GM19468 (cell line): ENCODE measurements at regions not wholly inside any gene's neighbourhood (a gene's known extent, or its start where the extent isn't known, plus 50 kb on each side); places are given as distances from the start of the nearest gene placed in this dataset.

ENCODE experiments used
- ATAC-seq: cut with Tn5 transposase; IDR thresholded peaks from one replicate; pipeline ENCODE4 v1.9.1; 2021; ENCODE audit warnings: mild to moderate bottlenecking, moderate library complexity, moderate number of reproducible peaks; ENCODE audit not compliant: unreplicated experiment; ENCODE audit errors: extremely low read depth

- ATAC-seq = no peak
Observed at GRCh38 chr2:104474716-104475115, 379.2 kb upstream of the POU3F3 start.

GRCh38 chr2:104476075-104476474 is 377.8 kb upstream of the POU3F3 start:
- ATAC-seq = no peak

- no peak for ATAC-seq
Observed at GRCh38 chr2:104476563-104476988, 377.3 kb upstream of the POU3F3 start.

GRCh38 chr2:104481341-104481740 is 372.6 kb upstream of the POU3F3 start:
- ATAC-seq = no peak

GRCh38 chr2:104487366-104487765 is 366.5 kb upstream of the POU3F3 start:
- ATAC-seq = no peak

- ATAC-seq = no peak
Observed at GRCh38 chr2:104493698-104494097, 360.2 kb upstream of the POU3F3 start.

- no peak for ATAC-seq
Observed at GRCh38 chr2:104501342-104501741, 352.6 kb upstream of the POU3F3 start.

- no peak for ATAC-seq
Observed at GRCh38 chr2:104501929-104502328, 352.0 kb upstream of the POU3F3 start.

GRCh38 chr2:104502901-104503300 is 351.0 kb upstream of the POU3F3 start:
- no peak for ATAC-seq

- ATAC-seq = no peak
Observed at GRCh38 chr2:104504331-104505073, 349.4 kb upstream of the POU3F3 start.

- ATAC-seq = no peak
Observed at GRCh38 chr2:104518256-104518655, 335.7 kb upstream of the POU3F3 start.

- ATAC-seq = no peak
Observed at GRCh38 chr2:104521247-104521646, 332.7 kb upstream of the POU3F3 start.

GRCh38 chr2:104523921-104524320 is 330.0 kb upstream of the POU3F3 start:
- no peak for ATAC-seq

GRCh38 chr2:104528101-104528500 is 325.8 kb upstream of the POU3F3 start:
- no peak for ATAC-seq

- no peak for ATAC-seq
Observed at GRCh38 chr2:104531122-104531521, 322.8 kb upstream of the POU3F3 start.

GRCh38 chr2:104537116-104537515 is 316.8 kb upstream of the POU3F3 start:
- no peak for ATAC-seq

- no peak for ATAC-seq
Observed at GRCh38 chr2:104538077-104538476, 315.8 kb upstream of the POU3F3 start.

GRCh38 chr2:104539649-104540048 is 314.3 kb upstream of the POU3F3 start:
- no peak for ATAC-seq

- no peak for ATAC-seq
Observed at GRCh38 chr2:104545055-104545454, 308.9 kb upstream of the POU3F3 start.

- ATAC-seq = no peak
Observed at GRCh38 chr2:104546537-104546936, 307.4 kb upstream of the POU3F3 start.

- no peak for ATAC-seq
Observed at GRCh38 chr2:104547221-104547620, 306.7 kb upstream of the POU3F3 start.

GRCh38 chr2:104561251-104561650 is 292.7 kb upstream of the POU3F3 start:
- ATAC-seq = no peak
